ENCODE measurements at regions not wholly inside any gene's neighbourhood (a gene's known extent, or its start where the extent isn't known, plus 50 kb on each side); places are given as distances from the start of the nearest gene placed in this dataset.
"Not testable (repeated sequence)": the region's sequence is repeated elsewhere in the genome, so short reads cannot be mapped to it uniquely, and the experiment has no call there.

DNA sequence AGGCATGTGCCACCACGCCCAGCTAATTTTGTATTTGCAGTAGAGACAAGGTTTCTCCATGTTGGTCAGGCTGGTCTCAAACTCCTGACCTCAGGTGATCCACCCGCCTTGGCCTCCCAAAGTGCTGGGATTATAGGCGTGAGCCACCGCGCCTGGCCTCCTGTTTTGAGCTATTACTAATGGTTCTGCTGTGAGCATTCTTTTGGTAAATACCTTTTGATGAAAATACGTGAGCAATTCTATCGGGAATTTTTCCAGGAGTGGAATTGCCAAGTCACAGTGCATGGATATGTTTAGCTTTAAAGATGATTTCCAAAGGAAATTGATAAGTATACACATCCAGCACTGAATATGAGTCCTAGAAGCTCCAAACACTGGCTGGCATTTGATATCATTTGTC is 64.0 kb upstream of the HNF1B start:
- H3K56ac ChIP-seq (ENCODE audit: extremely low read depth, insufficient read depth, low read length); H3K4me1 ChIP-seq (ENCODE audit: control insufficient read depth, insufficient read depth, low read length); H3K18ac ChIP-seq (ENCODE audit: low read depth, low read length); H4K5ac ChIP-seq (ENCODE audit: low read depth, low read length); H4K91ac ChIP-seq (ENCODE audit: insufficient read depth, low read depth, low read length); H3K36me3 ChIP-seq (ENCODE audit: control insufficient read depth, insufficient read depth, low read length); POLR2A ChIA-PET (ENCODE audit: unreplicated experiment); H2BK5ac ChIP-seq (ENCODE audit: low read depth, low read length, poor library complexity, severe bottlenecking); H3K27ac ChIP-seq (ENCODE audit: insufficient read depth, low read length); H3K9me3 ChIP-seq (ENCODE audit: control insufficient read depth, insufficient read depth, low read length); H3K79me1 ChIP-seq (ENCODE audit: low read depth in 1 of 2, low read length in 2 of 2); H3K4ac ChIP-seq (ENCODE audit: low read depth, low read length); H4K8ac ChIP-seq (ENCODE audit: low read depth in 2 of 2, low read length in 2 of 2); H3K9ac ChIP-seq (ENCODE audit: low read depth, low read length); H2AK5ac ChIP-seq (ENCODE audit: low read depth, low read length); in situ Hi-C loops (cut with MboI; ENCODE audit: low sequenced_read_pairs); H3K4me2 ChIP-seq (ENCODE audit: low read depth, low read length); H2BK15ac ChIP-seq (ENCODE audit: low read depth, low read length); ATAC-seq (ENCODE audit: low read depth); H3K14ac ChIP-seq (replicated peaks; ENCODE audit: low read depth, low read length); BruUV-seq (replicated peaks); H4K20me1 ChIP-seq (ENCODE audit: insufficient read depth, low read length); H3K9me1 ChIP-seq (ENCODE audit: insufficient read depth, low read length); H2AK9ac ChIP-seq (replicated peaks; ENCODE audit: low read depth, low read length, poor library complexity); H2BK20ac ChIP-seq (ENCODE audit: low read depth, low read length); H3K23ac ChIP-seq (ENCODE audit: low read depth, low read length); H3K4me3 ChIP-seq (ENCODE audit: insufficient read depth, low read depth, low read length); H2BK120ac ChIP-seq (ENCODE audit: low read depth, low read length); H2AFZ ChIP-seq (replicated peaks; ENCODE audit: low read length, poor library complexity); intact Hi-C loops (cut with micrococcal nuclease); H3K27me3 ChIP-seq (ENCODE audit: control insufficient read depth, insufficient read depth, low read length); dilution Hi-C loops (cut with HindIII; ENCODE audit: low sequenced_read_pairs, unreplicated experiment): not testable (repeated sequence)
- CTCF ChIA-PET, result interaction anchor here (1.4 kb wide), 1 partner anchor 14 kb away, joined by 3 read pairs; no protein-coding TSS in a partner anchor
- WGBS, 2 experiments (ENCODE audit: extremely low coverage in 2 of 2, insufficient read length in 1 of 2), result 71% methylated on average over 2 of the region's 7 CpGs; no CpG with 5 or more reads in 1 of the 2 experiments
- DNase-seq, result peak; percentile 53
